GM18519 (cell line): ENCODE measurements at regions not wholly inside any gene's neighbourhood (a gene's known extent, or its start where the extent isn't known, plus 50 kb on each side); places are given as distances from the start of the nearest gene placed in this dataset.
"Not testable (repeated sequence)": the region's sequence is repeated elsewhere in the genome, so short reads cannot be mapped to it uniquely, and the experiment has no call there.

Source experiments
- ATAC-seq: cut with Tn5 transposase; IDR thresholded peaks from one replicate; pipeline ENCODE4 v1.9.1; 2021; ENCODE audit warnings: mild to moderate bottlenecking, moderate library complexity; ENCODE audit not compliant: unreplicated experiment, low FRiP score

GRCh38 chr11:15824060-15824459 lies 532.3 kb downstream of the SOX6 start:
- no peak for ATAC-seq

- no peak for ATAC-seq
These were observed 530.2 kb downstream of the SOX6 start for GRCh38 chr11:15825976-15826650.

DNA sequence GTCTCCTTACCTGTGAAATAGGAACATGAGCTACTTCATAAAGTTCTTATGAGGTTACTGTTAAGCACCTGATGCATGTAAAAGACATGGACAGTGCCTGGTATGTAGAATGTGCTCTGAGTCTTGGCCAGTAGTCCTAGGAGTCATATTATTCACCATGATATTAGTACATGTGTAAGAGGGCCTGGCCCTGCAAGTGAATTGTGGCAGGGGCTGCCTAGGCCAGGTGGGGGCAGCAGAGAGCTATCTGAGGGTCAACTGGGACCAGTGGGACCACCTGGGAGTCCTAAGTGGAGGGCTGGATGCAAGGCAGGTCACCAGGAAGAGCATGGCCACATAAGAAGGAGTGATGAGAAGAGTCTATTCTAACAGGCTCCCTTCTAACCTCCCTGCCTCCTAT lies 529.5 kb downstream of the SOX6 start:
- ATAC-seq: peak; percentile 56

- no peak for ATAC-seq
These were observed 528.0 kb downstream of the SOX6 start for GRCh38 chr11:15828215-15828853.

- no peak for ATAC-seq
These were observed 527.0 kb downstream of the SOX6 start for GRCh38 chr11:15829312-15829711.

- no peak for ATAC-seq
These were observed 525.5 kb downstream of the SOX6 start for GRCh38 chr11:15830741-15831428.

DNA sequence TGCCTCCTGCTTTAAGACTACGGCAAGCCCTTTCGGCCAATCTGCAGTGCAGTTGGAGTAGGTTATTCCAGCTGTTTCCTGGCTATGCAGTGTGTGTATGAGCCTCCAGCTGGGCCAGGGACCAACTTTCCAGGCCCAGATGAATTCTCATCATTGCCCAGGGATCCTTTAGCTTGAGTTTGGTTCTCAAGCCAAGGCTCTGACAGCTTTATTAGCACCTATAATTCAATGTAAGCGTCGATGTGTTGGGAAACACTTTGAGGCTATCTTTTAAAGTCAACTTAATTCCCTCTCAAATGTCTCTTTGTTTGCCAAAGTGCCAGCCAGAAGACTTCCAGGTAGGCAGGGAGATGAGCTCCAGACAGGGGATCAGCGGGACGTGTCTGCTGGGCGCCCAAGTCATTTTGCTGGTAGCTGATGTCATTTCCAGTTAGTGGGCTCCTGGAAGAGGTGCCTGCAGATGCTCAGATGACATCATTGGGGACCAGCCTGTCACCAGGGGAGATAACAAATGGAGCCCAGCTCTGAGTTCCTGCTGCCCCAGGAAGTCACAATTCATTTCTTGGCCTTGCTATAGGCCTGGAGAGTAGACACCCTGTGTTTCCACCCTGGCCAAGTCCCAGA lies 520.4 kb downstream of the SOX6 start:
- no peak for ATAC-seq

- no peak for ATAC-seq
These were observed 519.6 kb downstream of the SOX6 start for GRCh38 chr11:15836795-15837194.

- ATAC-seq: no peak
These were observed 518.4 kb downstream of the SOX6 start for GRCh38 chr11:15837901-15838489.

DNA sequence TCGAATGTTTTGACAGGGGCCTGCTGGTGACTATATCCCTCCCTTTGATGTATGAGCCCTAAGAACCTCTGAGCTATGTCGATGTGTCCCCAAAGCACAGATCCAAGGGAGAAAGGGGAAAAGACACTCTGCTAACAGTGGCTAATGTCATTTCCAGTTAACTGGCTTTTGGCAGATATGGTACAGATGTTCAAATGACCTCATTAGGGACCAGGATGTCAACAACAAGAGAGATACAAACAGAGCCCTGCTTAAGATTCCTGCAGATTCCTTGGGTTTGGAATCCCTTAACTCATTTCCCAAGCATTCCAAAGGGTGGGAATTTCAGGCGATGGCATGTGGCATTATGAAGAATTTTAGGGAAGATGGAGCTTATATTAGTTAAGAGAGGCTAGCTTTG lies 517.3 kb downstream of the SOX6 start:
- no peak for ATAC-seq

DNA sequence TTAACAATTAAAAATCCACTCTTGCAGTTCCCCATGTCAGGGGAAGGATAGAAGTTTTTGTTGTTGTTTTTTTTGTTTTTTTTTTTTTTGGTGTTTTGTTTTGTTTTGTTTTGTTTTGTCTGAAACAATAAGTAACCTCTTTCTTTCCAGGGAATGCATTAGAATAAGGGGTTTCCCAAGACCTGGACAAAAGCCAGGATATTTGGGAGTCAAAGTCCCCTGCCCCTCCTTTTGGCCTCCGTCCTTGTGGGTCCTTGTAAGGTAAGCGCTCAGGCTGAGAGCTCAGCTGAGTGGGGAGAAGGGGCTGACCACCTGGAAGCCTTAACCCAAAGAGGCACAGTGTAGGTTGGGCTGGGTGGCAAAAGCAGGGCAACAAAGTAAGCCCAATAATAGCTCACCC lies 515.4 kb downstream of the SOX6 start:
- no peak for ATAC-seq

DNA sequence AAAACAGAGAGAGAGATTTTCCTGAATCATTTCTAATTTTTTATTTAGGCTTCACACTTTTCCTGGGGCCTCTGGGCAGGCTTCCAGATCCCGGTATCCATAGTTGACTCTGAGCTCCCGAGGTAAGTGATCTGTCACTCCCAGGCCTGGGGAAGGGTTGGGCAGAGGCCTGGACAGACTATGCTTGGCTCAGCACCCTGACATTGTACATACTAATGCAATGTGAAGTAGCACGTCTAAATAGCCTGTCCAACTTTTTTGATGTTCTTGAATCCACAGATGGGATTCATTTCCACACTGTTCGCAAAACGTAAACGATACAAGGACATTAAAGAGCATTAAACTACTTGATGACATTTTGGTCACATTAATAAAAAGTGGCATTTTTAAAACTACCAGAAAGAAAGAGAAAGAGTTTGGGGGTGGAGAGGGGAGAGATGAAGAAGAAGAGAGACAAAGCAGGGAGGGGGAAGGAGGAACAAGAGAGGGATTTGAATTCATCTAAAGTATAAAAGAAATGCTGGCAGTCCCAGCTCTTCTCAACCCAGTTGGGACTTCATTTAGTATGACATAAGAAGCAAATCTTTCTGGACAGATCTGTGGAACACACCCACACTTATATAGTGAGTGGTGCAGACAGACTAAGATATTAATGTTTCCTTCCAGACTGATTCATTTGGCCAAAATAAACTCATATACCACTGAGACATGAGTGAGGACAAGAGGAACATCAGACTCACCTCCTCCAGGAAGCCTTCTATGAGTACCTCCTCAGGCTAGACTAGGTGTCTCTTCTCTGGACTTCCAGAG lies 514.2 kb downstream of the SOX6 start:
- no peak for ATAC-seq

DNA sequence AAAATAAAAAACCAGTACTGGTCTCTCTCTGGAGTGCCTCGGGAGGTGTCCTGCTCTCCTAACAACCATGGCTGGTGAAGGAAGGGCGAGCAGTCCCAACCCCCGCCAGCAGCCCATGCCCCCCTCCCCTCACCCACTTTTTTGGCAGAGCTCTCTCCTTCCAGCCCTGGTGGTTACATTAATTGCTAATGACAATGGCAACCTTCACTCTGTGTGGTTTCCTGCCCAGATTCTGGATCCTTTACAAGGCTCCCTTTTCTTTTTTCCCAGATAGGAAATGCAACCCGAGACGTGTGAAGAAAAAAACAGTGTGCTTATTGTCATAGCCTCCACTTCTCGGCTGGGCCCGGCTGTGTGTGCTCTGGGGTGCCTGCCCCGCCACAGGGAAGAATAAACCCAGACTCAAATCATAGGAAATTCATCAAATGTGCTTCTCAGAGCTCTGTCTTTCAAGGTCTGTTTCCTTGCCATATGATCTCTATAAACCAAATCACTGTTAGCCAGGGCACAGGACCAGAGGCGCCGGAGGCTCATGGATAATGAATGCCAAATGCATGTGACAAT lies 513.0 kb downstream of the SOX6 start:
- ATAC-seq: no peak

DNA sequence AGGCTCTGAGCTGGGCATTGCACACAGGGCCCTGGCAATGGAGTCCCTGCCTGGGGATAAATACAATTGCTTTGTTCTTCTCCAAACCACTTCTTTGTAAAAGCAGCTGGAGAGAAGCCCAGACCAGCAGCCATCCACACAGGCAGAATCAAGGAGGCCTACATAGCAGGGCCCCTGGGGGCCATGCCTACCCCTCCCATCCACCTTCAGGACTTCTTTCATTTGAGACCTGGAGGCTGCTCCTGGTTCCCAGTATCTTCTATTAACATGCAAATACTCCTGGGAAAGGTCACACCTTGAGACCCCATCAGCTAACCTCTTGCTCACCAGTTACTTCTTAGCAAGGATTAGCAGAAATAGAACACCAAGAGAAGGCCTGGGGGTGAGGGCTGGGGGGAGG lies 511.1 kb downstream of the SOX6 start:
- no peak for ATAC-seq

GRCh38 chr11:15848631-15849168 lies 507.6 kb downstream of the SOX6 start:
- ATAC-seq: no peak

DNA sequence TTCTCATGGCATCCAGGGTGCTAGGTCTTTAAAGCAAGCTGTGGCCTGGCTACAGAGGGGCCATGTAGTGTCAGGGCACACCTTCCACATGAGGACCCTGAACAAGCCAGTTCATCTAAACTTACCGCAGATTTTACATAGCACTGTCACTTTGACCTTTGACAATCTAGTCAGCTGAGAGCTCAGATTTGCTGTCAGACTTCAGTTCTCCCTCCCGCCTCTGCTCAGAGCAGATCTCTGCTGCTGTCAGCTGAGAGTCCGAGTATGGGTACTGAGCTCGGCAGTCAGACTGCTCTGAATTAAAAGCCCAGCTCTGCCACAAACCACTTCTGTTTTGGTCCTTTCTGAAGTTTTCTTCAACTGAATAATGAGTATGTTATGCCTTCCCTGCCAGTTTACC lies 507.1 kb downstream of the SOX6 start:
- ATAC-seq: no peak

DNA sequence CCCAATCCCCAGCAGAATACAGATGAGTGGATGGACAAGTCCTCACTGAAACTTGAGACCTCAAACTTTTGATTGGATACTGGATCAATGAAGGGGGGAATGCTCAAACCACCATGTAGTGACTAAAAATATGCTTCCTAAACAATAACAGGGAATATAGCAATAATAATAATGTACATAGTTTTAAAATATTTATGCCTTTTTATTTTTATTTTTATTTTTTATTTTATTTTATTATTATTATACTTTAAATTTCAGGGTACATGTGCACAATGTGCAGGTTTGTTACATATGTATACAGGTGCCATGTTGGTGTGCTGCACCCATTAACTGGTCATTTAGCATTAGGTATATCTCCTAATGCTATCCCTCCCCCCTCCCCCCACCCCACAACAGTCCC lies 506.0 kb downstream of the SOX6 start:
- ATAC-seq: not testable (repeated sequence)

DNA sequence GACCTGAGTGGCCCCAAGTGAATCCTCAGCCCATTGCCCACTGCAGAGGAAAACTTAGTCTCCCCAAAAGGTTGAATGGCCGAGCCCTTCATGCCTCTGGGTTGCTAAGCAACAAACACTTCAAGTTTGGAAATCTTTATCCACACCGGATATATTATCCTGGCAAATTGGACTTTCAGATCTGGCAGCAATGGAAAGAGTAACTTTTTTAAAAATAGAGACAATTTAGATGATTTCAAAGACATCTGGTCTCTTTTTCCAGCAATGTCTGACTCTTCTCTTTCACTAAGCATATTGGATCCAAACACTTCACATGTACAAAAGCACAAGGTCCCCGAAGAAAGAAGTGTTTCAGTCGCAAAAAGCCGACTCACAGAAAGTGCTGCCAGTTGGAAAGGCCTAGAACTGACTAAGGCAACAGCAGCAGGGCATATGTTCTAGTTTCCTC lies 505.3 kb downstream of the SOX6 start:
- ATAC-seq: no peak

DNA sequence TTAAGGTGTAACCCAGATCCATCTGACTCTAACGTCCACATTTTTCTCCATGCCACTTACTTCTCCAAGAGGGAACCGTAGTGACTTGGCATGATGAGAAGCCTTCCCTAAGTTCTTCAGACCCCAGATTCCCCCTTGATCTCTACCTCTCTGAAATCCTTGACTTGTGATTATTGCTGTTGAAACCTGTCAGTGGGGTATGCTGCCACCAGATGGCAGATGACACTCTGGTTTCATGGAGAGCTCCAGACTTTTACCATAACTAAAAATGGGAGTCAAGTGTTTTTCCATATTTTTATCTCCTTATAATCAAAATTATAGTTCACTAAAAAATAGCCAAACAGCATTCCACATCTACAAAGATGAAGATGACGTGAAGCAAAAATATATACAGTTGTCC lies 504.2 kb downstream of the SOX6 start:
- ATAC-seq: no peak

DNA sequence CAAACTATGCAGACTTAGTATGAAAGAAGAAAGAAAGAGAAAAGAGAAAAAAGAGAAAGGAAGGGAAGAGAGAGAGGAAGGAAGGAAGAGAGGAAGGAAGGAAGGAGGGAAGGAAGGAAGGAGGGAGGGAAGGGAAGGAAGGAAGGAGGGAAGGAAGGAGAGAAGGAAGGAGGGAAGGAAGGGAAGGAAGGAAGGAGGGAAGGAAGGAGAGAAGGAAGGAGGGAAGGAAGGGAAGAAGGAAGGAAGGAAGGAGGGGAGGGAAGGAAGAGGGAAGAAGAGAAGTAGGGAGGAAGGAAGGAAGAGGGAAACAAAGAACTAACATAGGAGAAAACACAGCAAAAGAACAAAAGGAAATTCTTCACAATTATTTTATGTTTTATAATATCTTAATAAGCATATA lies 502.1 kb downstream of the SOX6 start:
- no peak for ATAC-seq
